Psoas muscle (tissue), 7 donors: ENCODE measurements at regions not wholly inside any gene's neighbourhood (a gene's known extent, or its start where the extent isn't known, plus 50 kb on each side); places are given as distances from the start of the nearest gene placed in this dataset.

Experiments
- ATAC-seq, 4 donors: fragments of 200-7000 bp; cut with Tn5 transposase; one replicate each; pipeline ENCODE4 v1.9.1; 2020; ENCODE audit warnings: moderate library complexity in 3 of 4, mild to moderate bottlenecking in 2 of 4
- DNase-seq, 2 donors: peaks; one replicate each; pipeline ENCODE4 v3.0.0-alpha.2; 2020
- H3K27ac ChIP-seq: fragments of 200-600 bp; one replicate; pipeline ENCODE4 v1.8.0; 2022
- H3K27me3 ChIP-seq, 3 donors: fragments of 200-600 bp in 1 of 3; one replicate each; pipeline versions ENCODE4 v1.6.1 to v1.8.0; 2013 to 2022; ENCODE audit warnings: low read length in 2 of 3, mild to moderate bottlenecking in 2 of 3, moderate library complexity in 1 of 3; ENCODE audit not compliant: insufficient read depth in 3 of 3
- H3K36me3 ChIP-seq, 2 donors: fragments of 200-600 bp in 1 of 2; one replicate each; pipeline versions ENCODE4 v1.6.1 to v1.8.0; 2013 to 2022; ENCODE audit warnings: low read depth in 1 of 2, mild to moderate bottlenecking in 1 of 2, moderate library complexity in 1 of 2; ENCODE audit not compliant: insufficient read depth in 1 of 2
- H3K4me1 ChIP-seq: fragments of 200-600 bp; one replicate; pipeline ENCODE4 v1.8.0; 2022
- H3K4me3 ChIP-seq: fragments of 200-600 bp; one replicate; pipeline ENCODE4 v1.8.0; 2022; ENCODE audit warnings: mild to moderate bottlenecking
- H3K9me3 ChIP-seq: fragments of 200-600 bp; one replicate; pipeline ENCODE4 v1.8.0; 2022
- CTCF ChIP-seq: fragments of 200-600 bp; IDR thresholded peaks from one replicate; pipeline ENCODE4 v1.8.0; 2022; ENCODE audit warnings: antibody characterized with exemption
- WGBS, 3 donors: extraction: QIAGEN DNeasy Blood & Tissue Kit; methylation state at CpG; one replicate each; pipeline versions ENCODE4 v1.1.6 to v1.1.7; 2013; 5-methylcytosine and 5-hydroxymethylcytosine counted together
- intact Hi-C, 2 donors: fragments of 100-400 bp; cut with DNase I; formaldehyde crosslinking; loops; one replicate each; pipeline versions ENCODE4 v1.11.0 to v1.14.2; 2022
- donor health status: healthy with polysubstance abuse.
- donor health status: DM: no; HTN: no; CAD: no; lungs with moderate emphysema.
- donor health status: Bipolar disorder and iron deficiency.
- donor health status: healthy.
- donor health status: DM: yes; HTN: yes; CAD: no.
- donor health status: DM: no; HTN: no; CAD: no.
- donor health status: DM: yes; HTN: yes; CAD: no.

GRCh38 chr13:77386880-77387606 lies 60.1 kb upstream of the MYCBP2 start:
- ATAC-seq (peak; percentile 40 to 83 (median 73)), DNase-seq (peak in 1 of 2 donors; percentile 53)
- Histone ChIP-seq H3K4me3 (no peak overlapping the region), H3K36me3 (no peaks in the 10 kb centered on the region), H3K27me3 (no peaks in the 10 kb centered on the region), H3K4me1 (no peaks in the 10 kb centered on the region), H3K9me3 (no peaks in the 10 kb centered on the region), H3K27ac (peak overlapping the region; percentile 32)
- WGBS, 3 donors: 50 to 73% (median 57%) methylated on average over 5 of the region's 5 CpGs
- TF ChIP-seq CTCF: no peak
- intact Hi-C loops: no loop called here

GRCh38 chr13:77386046-77386445 lies 59.2 kb upstream of the MYCBP2 start:
- Histone ChIP-seq H3K9me3 (no peaks in the 10 kb centered on the region), H3K4me1 (no peaks in the 10 kb centered on the region), H3K36me3 (no peaks in the 10 kb centered on the region), H3K27ac (no peak overlapping the region), H3K27me3 (no peaks in the 10 kb centered on the region), H3K4me3 (no peak overlapping the region)
- TF ChIP-seq CTCF: no peak
- DNase-seq (no peak), ATAC-seq (no peak)
- 40 to 53% (median 42%) methylated on average over 2 of the region's 2 CpGs for WGBS, 3 donors
- intact Hi-C loops: no loop called here

- ATAC-seq: no peak
- intact Hi-C loops: no loop called here
Measured at GRCh38 chr13:77384999-77385398, 58.1 kb upstream of the MYCBP2 start.

GRCh38 chr13:77383097-77383496 lies 56.2 kb upstream of the MYCBP2 start:
- H3K36me3 ChIP-seq: no peaks in the 10 kb centered on the region
- DNase-seq: no peak
- no peak for ATAC-seq
- intact Hi-C loops: no loop called here
- no peak overlapping the region for H3K4me3 ChIP-seq
- no peaks in the 10 kb centered on the region for H3K4me1 ChIP-seq
- TF ChIP-seq CTCF: no peak
- H3K27ac ChIP-seq: no peak overlapping the region
- H3K27me3 ChIP-seq: no peaks in the 10 kb centered on the region
- H3K9me3 ChIP-seq: no peaks in the 10 kb centered on the region
- WGBS, 3 donors: 64 to 70% (median 67%) methylated on average over 4 of the region's 4 CpGs

More at GRCh38 chr13:77384999-77385398, 58.1 kb upstream of the MYCBP2 start:
- DNase-seq: no peak
- Histone ChIP-seq H3K9me3 (no peaks in the 10 kb centered on the region), H3K27me3 (no peaks in the 10 kb centered on the region), H3K4me1 (no peaks in the 10 kb centered on the region), H3K27ac (no peak overlapping the region), H3K4me3 (no peak overlapping the region), H3K36me3 (no peaks in the 10 kb centered on the region)
- TF ChIP-seq CTCF: no peak

GRCh38 chr13:77381059-77381458 lies 54.2 kb upstream of the MYCBP2 start:
- no peak for DNase-seq
- WGBS, 3 donors: 39 to 73% (median 60%) methylated on average over 1 of the region's 1 CpG
- Histone ChIP-seq H3K27ac (no peak overlapping the region), H3K27me3 (no peaks in the 10 kb centered on the region), H3K9me3 (no peaks in the 10 kb centered on the region), H3K36me3 (no peaks in the 10 kb centered on the region), H3K4me3 (no peak overlapping the region), H3K4me1 (no peaks in the 10 kb centered on the region)
- ATAC-seq: no peak
- TF ChIP-seq CTCF: no peak
- intact Hi-C loops: no loop called here
